MM.1S (cell line): ENCODE measurements at regions not wholly inside any gene's neighbourhood (a gene's known extent, or its start where the extent isn't known, plus 50 kb on each side); places are given as distances from the start of the nearest gene placed in this dataset.

Experiments
- DNase-seq: peaks from one replicate; pipeline ENCODE4 v3.0.0-alpha.2; 2015
- H2AFZ ChIP-seq: fragments of 300-600 bp; sonication (generic); 2 replicates; pipeline ENCODE4 v1.6.0; 2016; ENCODE audit warnings: antibody characterized with exemption, low read length
- H3F3A ChIP-seq: fragments of 300-600 bp; sonication (generic); 2 replicates; pipeline ENCODE4 v1.6.1; 2016; ENCODE audit warnings: mild to moderate bottlenecking, antibody characterized with exemption, low read length, moderate library complexity, mixed read lengths; ENCODE audit not compliant: insufficient read depth
- H3K27ac ChIP-seq: fragments of 300-600 bp; sonication (generic); 2 replicates; pipeline ENCODE4 v1.5.1; 2016; ENCODE audit warnings: mild to moderate bottlenecking, low read length
- H3K27me3 ChIP-seq: fragments of 300-600 bp; sonication (generic); replicated peaks from 2 replicates; pipeline ENCODE4 v1.6.0; 2016; ENCODE audit warnings: low read length; ENCODE audit not compliant: insufficient read depth
- H3K36me3 ChIP-seq: fragments of 300-600 bp; sonication (generic); replicated peaks from 2 replicates; pipeline ENCODE4 v1.6.1; 2016; ENCODE audit warnings: mild to moderate bottlenecking, low read length, mixed read lengths; ENCODE audit not compliant: insufficient read depth
- H3K4me1 ChIP-seq: fragments of 300-600 bp; sonication (generic); 2 replicates; pipeline ENCODE4 v1.6.1; 2016; ENCODE audit warnings: low read length, mixed read lengths
- H3K4me2 ChIP-seq: fragments of 300-600 bp; sonication (generic); 2 replicates; pipeline ENCODE4 v1.6.0; 2016; ENCODE audit warnings: low read depth, low read length
- H3K4me3 ChIP-seq: fragments of 300-600 bp; sonication (generic); 2 replicates; pipeline ENCODE4 v1.5.1; 2016; ENCODE audit warnings: low read length, mixed read lengths
- H3K79me2 ChIP-seq: fragments of 300-600 bp; sonication (generic); 2 replicates; pipeline ENCODE4 v1.6.1; 2016; ENCODE audit warnings: mixed run types, low read length, mixed read lengths
- H3K9ac ChIP-seq: fragments of 300-600 bp; sonication (generic); 2 replicates; pipeline ENCODE4 v1.6.1; 2016; ENCODE audit warnings: low read length, mixed read lengths
- H3K9me2 ChIP-seq: fragments of 300-600 bp; sonication (generic); replicated peaks from 2 replicates; pipeline ENCODE4 v1.6.1; 2016; ENCODE audit warnings: mild to moderate bottlenecking, low read length, mixed read lengths; ENCODE audit not compliant: insufficient read depth
- H3K9me3 ChIP-seq: fragments of 300-600 bp; sonication (generic); replicated peaks from 2 replicates; pipeline ENCODE4 v1.6.1; 2016; ENCODE audit warnings: mild to moderate bottlenecking, low read length, mixed read lengths; ENCODE audit not compliant: insufficient read depth
- H4K20me1 ChIP-seq: fragments of 300-600 bp; sonication (generic); 2 replicates; pipeline ENCODE4 v1.6.1; 2016; ENCODE audit warnings: mild to moderate bottlenecking, low read length, moderate library complexity, mixed read lengths; ENCODE audit not compliant: insufficient read depth
- EZH2 ChIP-seq: fragments of 300-600 bp; sonication (generic); optimal IDR thresholded peaks from 2 replicates; pipeline ENCODE3; 2017; ENCODE audit warnings: low read depth, mild to moderate bottlenecking, antibody characterized with exemption, low read length, mixed read lengths
- EZH2phosphoT487 ChIP-seq: fragments of 300-600 bp; sonication (generic); IDR thresholded peaks from 2 replicates; pipeline ENCODE4 v1.6.1; 2018; ENCODE audit warnings: antibody characterized with exemption, low read length
- TF ChIP-seq, protein P1 (sequence below): fragments of 300-600 bp; sonication (generic); IDR thresholded peaks from 2 replicates; pipeline ENCODE4 v1.5.1; 2016; ENCODE audit warnings: antibody characterized with exemption, low read length, mixed read lengths

DNA sequence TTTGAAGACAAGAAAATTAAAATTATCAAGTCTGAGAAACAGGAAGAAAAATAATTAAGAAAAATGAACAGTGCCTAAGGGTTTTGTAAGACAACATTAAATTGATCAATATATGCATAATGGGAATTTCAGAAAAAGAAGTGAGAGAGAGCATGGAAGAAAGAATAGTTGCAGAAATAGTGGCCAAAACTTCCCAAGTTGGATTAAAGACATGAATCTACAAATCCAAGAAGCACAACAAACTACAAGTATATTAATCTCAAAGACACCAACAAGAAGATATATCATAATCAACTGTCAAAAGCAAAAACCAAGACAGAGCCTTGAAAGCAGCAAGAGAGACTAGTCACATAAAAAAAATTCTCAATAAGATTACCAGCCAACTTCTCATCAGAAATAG lies 488.0 kb downstream of the RASEF start:
- Histone ChIP-seq H3F3A (no peaks in the 10 kb centered on the region), H3K79me2 (no peaks in the 10 kb centered on the region), H3K27me3 (no peaks in the 10 kb centered on the region), H3K9me3 (no peaks in the 10 kb centered on the region), H3K36me3 (no peaks in the 10 kb centered on the region), H4K20me1 (no peaks in the 10 kb centered on the region), H3K4me1 (no peaks in the 10 kb centered on the region), H3K9ac (no peak overlapping the region), H2AFZ (no peak overlapping the region), H3K4me2 (no peak overlapping the region), H3K4me3 (no peak overlapping the region), H3K9me2 (no peaks in the 10 kb centered on the region), H3K27ac (no peak overlapping the region)
- DNase-seq: no peak
- TF ChIP-seq EZH2 (no peak), EZH2phosphoT487 (no peak)
- TF ChIP-seq, protein P1, sequence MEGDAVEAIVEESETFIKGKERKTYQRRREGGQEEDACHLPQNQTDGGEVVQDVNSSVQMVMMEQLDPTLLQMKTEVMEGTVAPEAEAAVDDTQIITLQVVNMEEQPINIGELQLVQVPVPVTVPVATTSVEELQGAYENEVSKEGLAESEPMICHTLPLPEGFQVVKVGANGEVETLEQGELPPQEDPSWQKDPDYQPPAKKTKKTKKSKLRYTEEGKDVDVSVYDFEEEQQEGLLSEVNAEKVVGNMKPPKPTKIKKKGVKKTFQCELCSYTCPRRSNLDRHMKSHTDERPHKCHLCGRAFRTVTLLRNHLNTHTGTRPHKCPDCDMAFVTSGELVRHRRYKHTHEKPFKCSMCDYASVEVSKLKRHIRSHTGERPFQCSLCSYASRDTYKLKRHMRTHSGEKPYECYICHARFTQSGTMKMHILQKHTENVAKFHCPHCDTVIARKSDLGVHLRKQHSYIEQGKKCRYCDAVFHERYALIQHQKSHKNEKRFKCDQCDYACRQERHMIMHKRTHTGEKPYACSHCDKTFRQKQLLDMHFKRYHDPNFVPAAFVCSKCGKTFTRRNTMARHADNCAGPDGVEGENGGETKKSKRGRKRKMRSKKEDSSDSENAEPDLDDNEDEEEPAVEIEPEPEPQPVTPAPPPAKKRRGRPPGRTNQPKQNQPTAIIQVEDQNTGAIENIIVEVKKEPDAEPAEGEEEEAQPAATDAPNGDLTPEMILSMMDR: no peak

DNA sequence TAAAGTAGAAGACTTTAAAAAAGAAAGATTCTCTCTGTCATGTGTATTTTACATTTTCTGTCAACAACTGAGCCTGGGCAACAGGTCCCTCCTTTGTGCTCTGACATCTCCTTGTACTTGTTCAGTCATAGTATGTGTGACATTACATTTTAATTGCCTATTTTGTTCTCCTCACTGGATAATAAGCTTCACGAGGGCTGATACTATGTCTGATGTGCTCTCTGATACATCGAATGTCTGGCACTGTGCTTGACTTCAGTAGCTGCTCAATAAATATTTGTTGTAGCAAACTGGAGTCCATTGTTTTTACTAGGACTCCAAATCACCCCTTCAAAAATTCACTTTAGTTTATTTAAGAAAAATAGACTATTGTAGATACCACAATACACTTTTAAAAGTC lies 482.0 kb downstream of the RASEF start:
- DNase-seq: no peak
- TF ChIP-seq EZH2phosphoT487 (no peak), EZH2 (no peak)
- TF ChIP-seq, protein P1: no peak
- no peak overlapping the region for H3K4me3 ChIP-seq
- H3K4me1 ChIP-seq: no peaks in the 10 kb centered on the region
- H3K27me3 ChIP-seq: no peaks in the 10 kb centered on the region
- H4K20me1 ChIP-seq: no peaks in the 10 kb centered on the region
- H3K9me2 ChIP-seq: no peaks in the 10 kb centered on the region
- H2AFZ ChIP-seq: no peak overlapping the region
- no peak overlapping the region for H3K4me2 ChIP-seq
- H3K36me3 ChIP-seq: no peaks in the 10 kb centered on the region
- H3K79me2 ChIP-seq: no peaks in the 10 kb centered on the region
- no peaks in the 10 kb centered on the region for H3K9me3 ChIP-seq
- H3K27ac ChIP-seq: no peak overlapping the region
- no peaks in the 10 kb centered on the region for H3F3A ChIP-seq
- H3K9ac ChIP-seq: no peak overlapping the region

DNA sequence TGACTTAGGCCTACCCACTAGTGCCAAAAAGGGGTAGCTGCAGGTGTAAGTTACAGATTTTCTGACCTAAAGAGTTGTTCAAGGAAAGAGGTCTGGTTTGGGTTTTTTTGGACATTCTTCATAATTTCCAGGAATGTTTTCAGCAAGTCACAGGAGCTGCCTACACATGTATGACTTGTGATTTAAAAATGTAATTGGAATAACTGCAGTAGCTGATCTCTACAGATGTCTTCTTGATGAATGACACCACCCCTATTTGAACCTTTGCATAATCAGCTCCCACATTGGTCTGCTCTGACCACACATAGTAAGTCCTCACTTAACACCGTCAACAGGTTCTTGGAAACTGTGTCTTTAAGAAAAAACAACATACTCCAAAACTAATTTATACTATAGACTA lies 481.4 kb downstream of the RASEF start:
- no peak for DNase-seq
- no peak overlapping the region for H2AFZ ChIP-seq
- H4K20me1 ChIP-seq: no peaks in the 10 kb centered on the region
- no peaks in the 10 kb centered on the region for H3K79me2 ChIP-seq
- no peak overlapping the region for H3K9ac ChIP-seq
- H3K9me2 ChIP-seq: no peaks in the 10 kb centered on the region
- H3K27ac ChIP-seq: no peak overlapping the region
- no peaks in the 10 kb centered on the region for H3K9me3 ChIP-seq
- no peak overlapping the region for H3K4me3 ChIP-seq
- no peak for TF ChIP-seq EZH2
- no peak for TF ChIP-seq EZH2phosphoT487
- TF ChIP-seq, protein P1: no peak
- H3K4me1 ChIP-seq: no peaks in the 10 kb centered on the region
- H3K4me2 ChIP-seq: no peak overlapping the region
- no peaks in the 10 kb centered on the region for H3F3A ChIP-seq
- no peaks in the 10 kb centered on the region for H3K36me3 ChIP-seq
- no peaks in the 10 kb centered on the region for H3K27me3 ChIP-seq
